ENCODE measurements at regions not wholly inside any gene's neighbourhood (a gene's known extent, or its start where the extent isn't known, plus 50 kb on each side); places are given as distances from the start of the nearest gene placed in this dataset.
"Not testable (repeated sequence)": the region's sequence is repeated elsewhere in the genome, so short reads cannot be mapped to it uniquely, and the experiment has no call there.

GRCh38 chr16:5234295-5235050 lies 136.9 kb upstream of the EEF2KMT start:
- ATAC-seq (no peak), DNase-seq (no peak)
- ChIA-PET POLR2A (interaction anchor here (0.6 kb wide), 1 partner anchor 534 kb away, joined by 3 read pairs; no protein-coding TSS in a partner anchor), CTCF (interaction anchor here (1.0 kb wide), 1 partner anchor 382 kb away, joined by 5 read pairs; no protein-coding TSS in a partner anchor)
- no peaks in the 10 kb centered on the region for H3K36me3 Mint-ChIP-seq (ENCODE audit: low read depth)
- H3K27ac Mint-ChIP-seq = no peak overlapping the region
- intact Hi-C loops (cut with micrococcal nuclease) = no loop called here
- no peaks in the 10 kb centered on the region for H3K9me3 Mint-ChIP-seq
- H3K27me3 Mint-ChIP-seq = peaks cover 18% of the 10 kb centered on the region
- TF ChIP-seq, protein P1, sequence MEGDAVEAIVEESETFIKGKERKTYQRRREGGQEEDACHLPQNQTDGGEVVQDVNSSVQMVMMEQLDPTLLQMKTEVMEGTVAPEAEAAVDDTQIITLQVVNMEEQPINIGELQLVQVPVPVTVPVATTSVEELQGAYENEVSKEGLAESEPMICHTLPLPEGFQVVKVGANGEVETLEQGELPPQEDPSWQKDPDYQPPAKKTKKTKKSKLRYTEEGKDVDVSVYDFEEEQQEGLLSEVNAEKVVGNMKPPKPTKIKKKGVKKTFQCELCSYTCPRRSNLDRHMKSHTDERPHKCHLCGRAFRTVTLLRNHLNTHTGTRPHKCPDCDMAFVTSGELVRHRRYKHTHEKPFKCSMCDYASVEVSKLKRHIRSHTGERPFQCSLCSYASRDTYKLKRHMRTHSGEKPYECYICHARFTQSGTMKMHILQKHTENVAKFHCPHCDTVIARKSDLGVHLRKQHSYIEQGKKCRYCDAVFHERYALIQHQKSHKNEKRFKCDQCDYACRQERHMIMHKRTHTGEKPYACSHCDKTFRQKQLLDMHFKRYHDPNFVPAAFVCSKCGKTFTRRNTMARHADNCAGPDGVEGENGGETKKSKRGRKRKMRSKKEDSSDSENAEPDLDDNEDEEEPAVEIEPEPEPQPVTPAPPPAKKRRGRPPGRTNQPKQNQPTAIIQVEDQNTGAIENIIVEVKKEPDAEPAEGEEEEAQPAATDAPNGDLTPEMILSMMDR (IDR thresholded peaks at IDR 0.05) = no peak
- H3K4me1 Mint-ChIP-seq (ENCODE audit: low read depth) = peaks cover 2% of the 10 kb centered on the region
- H3K4me3 Mint-ChIP-seq = no peak overlapping the region

DNA sequence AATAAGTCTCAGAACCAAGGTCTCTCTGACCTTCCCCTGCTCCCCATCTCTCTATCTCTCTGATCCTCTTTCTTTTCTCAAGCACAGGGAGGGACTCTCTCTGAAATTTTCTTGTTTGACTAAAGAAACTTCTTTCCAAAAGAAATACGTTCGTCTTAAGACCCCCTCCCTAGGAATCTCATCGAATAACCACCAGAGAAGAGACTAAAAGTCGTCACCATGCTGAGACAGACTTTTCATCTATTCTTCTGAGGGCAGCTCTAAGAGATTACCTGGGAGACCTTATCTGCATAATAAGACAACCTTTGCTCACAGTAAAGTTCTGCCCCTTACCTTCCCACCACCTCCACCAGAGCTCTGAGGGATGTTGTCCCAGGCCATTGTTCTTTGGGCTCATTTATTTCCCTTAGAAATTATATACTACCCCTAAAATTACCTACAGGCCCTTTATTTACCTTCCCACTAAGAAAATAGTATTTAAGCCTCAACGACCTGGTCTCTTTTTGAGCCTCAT lies 133.7 kb upstream of the EEF2KMT start:
- ATAC-seq = no peak
- no peak overlapping the region for H3K27ac Mint-ChIP-seq
- intact Hi-C loops (cut with micrococcal nuclease) = no loop called here
- no peaks in the 10 kb centered on the region for H3K36me3 Mint-ChIP-seq (ENCODE audit: low read depth)
- peaks cover 13% of the 10 kb centered on the region for H3K27me3 Mint-ChIP-seq
- H3K9me3 Mint-ChIP-seq = no peaks in the 10 kb centered on the region
- H3K4me3 Mint-ChIP-seq = no peak overlapping the region
- H3K4me1 Mint-ChIP-seq (ENCODE audit: low read depth) = no peaks in the 10 kb centered on the region
- TF ChIP-seq, protein P1 (IDR thresholded peaks at IDR 0.05) = no peak
- ChIA-PET POLR2A (no interaction called here), CTCF (no interaction called here)
- DNase-seq = no peak

DNA sequence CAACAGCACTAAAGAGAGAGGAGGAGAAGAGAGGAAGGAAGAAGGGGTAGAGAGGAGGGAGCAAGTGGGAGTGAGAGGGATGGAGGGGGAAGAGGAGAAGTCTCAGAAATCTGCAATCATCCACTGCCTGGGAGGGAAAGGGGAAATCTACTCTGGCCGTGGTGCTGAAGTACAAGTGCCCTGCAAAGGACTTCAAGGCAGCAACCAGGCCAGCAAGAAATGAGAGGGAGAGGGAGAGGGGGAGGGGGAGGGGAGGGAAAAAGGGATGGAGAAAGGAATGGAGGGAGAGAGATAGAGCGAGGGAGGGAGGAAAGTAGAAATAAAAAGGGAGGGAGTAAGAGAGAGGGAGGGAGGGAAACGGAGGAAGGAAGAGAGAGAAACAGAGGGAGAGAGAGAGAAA lies 130.8 kb upstream of the EEF2KMT start:
- DNase-seq (no peak), ATAC-seq (no peak)
- intact Hi-C loops (cut with micrococcal nuclease) = no loop called here
- H3K27ac Mint-ChIP-seq = no peak overlapping the region
- H3K4me1 Mint-ChIP-seq (ENCODE audit: low read depth) = no peaks in the 10 kb centered on the region
- TF ChIP-seq, protein P1 (IDR thresholded peaks at IDR 0.05) = no peak
- H3K36me3 Mint-ChIP-seq (ENCODE audit: low read depth) = no peaks in the 10 kb centered on the region
- CTCF ChIA-PET = no interaction called here
- no peak overlapping the region for H3K4me3 Mint-ChIP-seq
- no peaks in the 10 kb centered on the region for H3K9me3 Mint-ChIP-seq
- H3K27me3 Mint-ChIP-seq = peaks cover 21% of the 10 kb centered on the region
- POLR2A ChIA-PET = no interaction called here

- Mint-ChIP-seq H3K36me3 (ENCODE audit: low read depth) (no peaks in the 10 kb centered on the region), H3K4me3 (no peak overlapping the region), H3K9me3 (no peaks in the 10 kb centered on the region), H3K4me1 (ENCODE audit: low read depth) (no peaks in the 10 kb centered on the region), H3K27ac (no peak overlapping the region), H3K27me3 (peaks cover 16% of the 10 kb centered on the region)
- intact Hi-C loops (cut with micrococcal nuclease) = no loop called here
- CTCF ChIA-PET = no interaction called here
- no peak for ATAC-seq
- DNase-seq = no peak
- POLR2A ChIA-PET = no interaction called here
- TF ChIP-seq, protein P1 (IDR thresholded peaks at IDR 0.05) = no peak
These were observed 128.5 kb upstream of the EEF2KMT start for GRCh38 chr16:5225931-5226655.

GRCh38 chr16:5222761-5223160 lies 125.2 kb upstream of the EEF2KMT start:
- H3K4me3 Mint-ChIP-seq = no peak overlapping the region
- POLR2A ChIA-PET = no interaction called here
- H3K36me3 Mint-ChIP-seq (ENCODE audit: low read depth) = no peaks in the 10 kb centered on the region
- CTCF ChIA-PET = interaction anchor here (0.6 kb wide), 1 partner anchor 14 kb away, joined by 3 read pairs; no protein-coding TSS in a partner anchor
- DNase-seq (no peak), ATAC-seq (no peak)
- no peaks in the 10 kb centered on the region for H3K9me3 Mint-ChIP-seq
- H3K4me1 Mint-ChIP-seq (ENCODE audit: low read depth) = no peaks in the 10 kb centered on the region
- peaks cover 17% of the 10 kb centered on the region for H3K27me3 Mint-ChIP-seq
- no peak overlapping the region for H3K27ac Mint-ChIP-seq
- TF ChIP-seq, protein P1 (IDR thresholded peaks at IDR 0.05) = no peak
- intact Hi-C loops (cut with micrococcal nuclease) = no loop called here

GRCh38 chr16:5221831-5222230 lies 124.2 kb upstream of the EEF2KMT start:
- intact Hi-C loops (cut with micrococcal nuclease); H3K4me1 Mint-ChIP-seq (ENCODE audit: low read depth); H3K4me3 Mint-ChIP-seq; H3K9me3 Mint-ChIP-seq; H3K27ac Mint-ChIP-seq; CTCF ChIA-PET; H3K36me3 Mint-ChIP-seq (ENCODE audit: low read depth); DNase-seq; POLR2A ChIA-PET; ATAC-seq: not testable (repeated sequence)
- peaks cover 16% of the 10 kb centered on the region for H3K27me3 Mint-ChIP-seq

Measured in activated CD8-positive, alpha-beta T cell treated with anti-CD3 and anti-CD28 coated beads for 36 hours (primary cell).